CD4-positive, CD25-positive, alpha-beta regulatory T cell (primary cell): ENCODE measurements at regions not wholly inside any gene's neighbourhood (a gene's known extent, or its start where the extent isn't known, plus 50 kb on each side); places are given as distances from the start of the nearest gene placed in this dataset.

Source experiments
- ATAC-seq, 2 donors: fragments of 150-1000 bp; cut with Tn5 transposase; one replicate each; pipeline ENCODE4 v1.10.0; 2021; ENCODE audit warnings: low read depth in 2 of 2, moderate number of reproducible peaks in 2 of 2, moderate library complexity in 1 of 2
- DNase-seq, 3 donors: peaks; one replicate each; pipeline versions ENCODE4 v3.0.0 to v3.0.0-alpha.2; 2012 to 2022; ENCODE audit warnings: mixed read lengths in 1 of 3
- H3K27ac ChIP-seq: one replicate; pipeline ENCODE4 v1.7.0; 2013; ENCODE audit warnings: mild to moderate bottlenecking, low read length; ENCODE audit not compliant: insufficient read depth, poor library complexity, severe bottlenecking
- H3K27me3 ChIP-seq: one replicate; pipeline ENCODE4 v1.7.0; 2013; ENCODE audit warnings: low read length; ENCODE audit not compliant: control insufficient read depth, insufficient read depth
- H3K36me3 ChIP-seq: one replicate; pipeline ENCODE4 v1.7.0; 2013; ENCODE audit warnings: mild to moderate bottlenecking, low read length, moderate library complexity; ENCODE audit not compliant: control insufficient read depth, insufficient read depth
- H3K4me1 ChIP-seq: 2 replicates; pipeline ENCODE4 v1.7.0; 2013; ENCODE audit warnings: mild to moderate bottlenecking, low read length; ENCODE audit not compliant: insufficient read depth, control insufficient read depth, poor library complexity, severe bottlenecking
- H3K4me3 ChIP-seq: one replicate; pipeline ENCODE4 v1.7.0; 2013; ENCODE audit warnings: low read depth, mild to moderate bottlenecking, low read length, moderate library complexity
- H3K9me3 ChIP-seq, 2 experiments: 1 replicate in 1 of 2; 2 replicates in 1 of 2; pipeline ENCODE4 v1.7.0; 2013; ENCODE audit warnings: low read length in 2 of 2, mild to moderate bottlenecking in 1 of 2, moderate library complexity in 1 of 2; ENCODE audit not compliant: control insufficient read depth in 2 of 2
- H3K27ac Mint-ChIP-seq, 3 donors: one replicate each; pipeline ENCODE4 v1.8.0; 2020 to 2022; ENCODE audit warnings: mild to moderate bottlenecking in 3 of 3, mixed read lengths in 3 of 3, moderate library complexity in 2 of 3
- H3K27me3 Mint-ChIP-seq: one replicate; pipeline ENCODE4 v1.8.0; 2022; ENCODE audit warnings: mild to moderate bottlenecking, mixed read lengths
- H3K36me3 Mint-ChIP-seq: one replicate; pipeline ENCODE4 v1.8.0; 2020; ENCODE audit warnings: mixed read lengths
- H3K4me1 Mint-ChIP-seq, 4 donors: one replicate each; pipeline ENCODE4 v1.8.0; 2020 to 2022; ENCODE audit warnings: mixed read lengths in 4 of 4, mild to moderate bottlenecking in 1 of 4
- H3K4me3 Mint-ChIP-seq, 4 donors: one replicate each; pipeline ENCODE4 v1.8.0; 2020 to 2022; ENCODE audit warnings: mild to moderate bottlenecking in 4 of 4, mixed read lengths in 4 of 4, moderate library complexity in 3 of 4
- H3K9me3 Mint-ChIP-seq, 7 donors: one replicate each; pipeline ENCODE4 v1.8.0; 2020 to 2022; ENCODE audit warnings: mixed read lengths in 7 of 7, mild to moderate bottlenecking in 3 of 7, moderate library complexity in 2 of 7

GRCh38 chr16:62406387-62406786 lies 370.1 kb upstream of the CDH8 start:
- ATAC-seq = no peak
- H3K27ac ChIP-seq = no peak overlapping the region
- Mint-ChIP-seq H3K36me3 (no peaks in the 10 kb centered on the region), H3K4me3 (no peak overlapping the region), H3K9me3 (peaks cover 0 to 25% (median 12%) of the 10 kb centered on the region in 7 donors), H3K27ac (no peak overlapping the region), H3K27me3 (no peaks in the 10 kb centered on the region), H3K4me1 (no peaks in the 10 kb centered on the region)
- H3K4me1 ChIP-seq = no peaks in the 10 kb centered on the region
- no peaks in the 10 kb centered on the region for H3K36me3 ChIP-seq
- peaks cover 0 to 4% of the 10 kb centered on the region in 2 experiments for H3K9me3 ChIP-seq
- H3K4me3 ChIP-seq = no peak overlapping the region
- no peak for DNase-seq
- H3K27me3 ChIP-seq = no peaks in the 10 kb centered on the region

GRCh38 chr16:62404842-62405611 lies 368.8 kb upstream of the CDH8 start:
- Mint-ChIP-seq H3K36me3 (no peaks in the 10 kb centered on the region), H3K27ac (no peak overlapping the region), H3K4me3 (no peak overlapping the region), H3K4me1 (no peaks in the 10 kb centered on the region), H3K9me3 (peaks cover 0 to 32% (median 12%) of the 10 kb centered on the region in 7 donors), H3K27me3 (no peaks in the 10 kb centered on the region)
- H3K36me3 ChIP-seq = no peaks in the 10 kb centered on the region
- H3K4me1 ChIP-seq = no peaks in the 10 kb centered on the region
- DNase-seq (no peak), ATAC-seq (no peak)
- H3K4me3 ChIP-seq = no peak overlapping the region
- peaks cover 0 to 4% of the 10 kb centered on the region in 2 experiments for H3K9me3 ChIP-seq
- no peak overlapping the region for H3K27ac ChIP-seq
- no peaks in the 10 kb centered on the region for H3K27me3 ChIP-seq

GRCh38 chr16:62392698-62393097 lies 356.5 kb upstream of the CDH8 start:
- H3K27me3 ChIP-seq = no peaks in the 10 kb centered on the region
- peaks cover 4 to 33% (median 8%) of the 10 kb centered on the region in 7 donors for H3K9me3 Mint-ChIP-seq
- no peak overlapping the region for H3K4me3 Mint-ChIP-seq
- ATAC-seq = no peak
- H3K4me3 ChIP-seq = no peak overlapping the region
- H3K27ac ChIP-seq = no peak overlapping the region
- H3K36me3 ChIP-seq = no peaks in the 10 kb centered on the region
- no peaks in the 10 kb centered on the region for H3K36me3 Mint-ChIP-seq
- no peaks in the 10 kb centered on the region for H3K4me1 Mint-ChIP-seq
- H3K4me1 ChIP-seq = no peaks in the 10 kb centered on the region
- H3K27ac Mint-ChIP-seq = no peak overlapping the region
- no peaks in the 10 kb centered on the region for H3K27me3 Mint-ChIP-seq
- no peak for DNase-seq
- peaks cover 0 to 3% of the 10 kb centered on the region in 2 experiments for H3K9me3 ChIP-seq

GRCh38 chr16:62391940-62392339 lies 355.7 kb upstream of the CDH8 start:
- no peaks in the 10 kb centered on the region for H3K36me3 ChIP-seq
- DNase-seq (no peak), ATAC-seq (no peak)
- no peaks in the 10 kb centered on the region for H3K27me3 Mint-ChIP-seq
- no peaks in the 10 kb centered on the region for H3K4me1 ChIP-seq
- H3K4me3 ChIP-seq = no peak overlapping the region
- H3K36me3 Mint-ChIP-seq = no peaks in the 10 kb centered on the region
- no peak overlapping the region for H3K27ac ChIP-seq
- H3K27me3 ChIP-seq = no peaks in the 10 kb centered on the region
- peaks cover 4 to 36% (median 8%) of the 10 kb centered on the region in 7 donors for H3K9me3 Mint-ChIP-seq
- H3K4me3 Mint-ChIP-seq = no peak overlapping the region
- no peak overlapping the region for H3K27ac Mint-ChIP-seq
- H3K9me3 ChIP-seq = peaks cover 0 to 5% of the 10 kb centered on the region in 2 experiments
- H3K4me1 Mint-ChIP-seq = no peaks in the 10 kb centered on the region

- Histone ChIP-seq H3K4me3 (no peak overlapping the region), H3K9me3 (peaks cover 0 to 3% of the 10 kb centered on the region in 2 experiments), H3K36me3 (no peaks in the 10 kb centered on the region), H3K4me1 (no peaks in the 10 kb centered on the region), H3K27me3 (no peaks in the 10 kb centered on the region), H3K27ac (no peak overlapping the region)
- Mint-ChIP-seq H3K27ac (no peak overlapping the region), H3K36me3 (no peaks in the 10 kb centered on the region), H3K4me1 (no peaks in the 10 kb centered on the region), H3K27me3 (no peaks in the 10 kb centered on the region), H3K4me3 (no peak overlapping the region), H3K9me3 (peaks cover 0 to 35% (median 8%) of the 10 kb centered on the region in 7 donors)
- ATAC-seq (no peak), DNase-seq (no peak)
Observed at GRCh38 chr16:62391134-62391533, 354.9 kb upstream of the CDH8 start.

GRCh38 chr16:62390214-62390613 lies 354.0 kb upstream of the CDH8 start:
- H3K27me3 Mint-ChIP-seq = no peaks in the 10 kb centered on the region
- no peaks in the 10 kb centered on the region for H3K36me3 Mint-ChIP-seq
- ATAC-seq (no peak), DNase-seq (no peak)
- no peak overlapping the region for H3K4me3 ChIP-seq
- no peak overlapping the region for H3K27ac Mint-ChIP-seq
- H3K4me1 Mint-ChIP-seq = no peaks in the 10 kb centered on the region
- H3K27ac ChIP-seq = no peak overlapping the region
- H3K9me3 Mint-ChIP-seq = peaks cover 0 to 34% (median 7%) of the 10 kb centered on the region in 7 donors
- H3K27me3 ChIP-seq = no peaks in the 10 kb centered on the region
- peaks cover 0 to 2% of the 10 kb centered on the region in 2 experiments for H3K9me3 ChIP-seq
- no peaks in the 10 kb centered on the region for H3K4me1 ChIP-seq
- H3K36me3 ChIP-seq = no peaks in the 10 kb centered on the region
- H3K4me3 Mint-ChIP-seq = no peak overlapping the region

- Mint-ChIP-seq H3K27ac (no peak overlapping the region), H3K4me1 (no peaks in the 10 kb centered on the region), H3K36me3 (no peaks in the 10 kb centered on the region), H3K27me3 (no peaks in the 10 kb centered on the region), H3K4me3 (no peak overlapping the region), H3K9me3 (peaks cover 3 to 33% (median 11%) of the 10 kb centered on the region in 7 donors)
- H3K4me3 ChIP-seq = no peak overlapping the region
- no peaks in the 10 kb centered on the region for H3K27me3 ChIP-seq
- no peaks in the 10 kb centered on the region for H3K36me3 ChIP-seq
- DNase-seq (no peak), ATAC-seq (no peak)
- H3K27ac ChIP-seq = no peak overlapping the region
- H3K9me3 ChIP-seq = peaks cover 0 to 4% of the 10 kb centered on the region in 2 experiments
- no peaks in the 10 kb centered on the region for H3K4me1 ChIP-seq
Observed at GRCh38 chr16:62386411-62386810, 350.2 kb upstream of the CDH8 start.

- DNase-seq = no peak
- no peaks in the 10 kb centered on the region for H3K36me3 ChIP-seq
- H3K9me3 ChIP-seq = peaks cover 4 to 6% of the 10 kb centered on the region in 2 experiments
- H3K4me3 ChIP-seq = no peak overlapping the region
- Mint-ChIP-seq H3K27ac (no peak overlapping the region), H3K36me3 (no peaks in the 10 kb centered on the region), H3K4me1 (no peaks in the 10 kb centered on the region), H3K4me3 (no peak overlapping the region), H3K27me3 (no peaks in the 10 kb centered on the region), H3K9me3 (peaks cover 2 to 26% (median 9%) of the 10 kb centered on the region in 7 donors)
- H3K27me3 ChIP-seq = no peaks in the 10 kb centered on the region
- no peaks in the 10 kb centered on the region for H3K4me1 ChIP-seq
- H3K27ac ChIP-seq = no peak overlapping the region
- no peak for ATAC-seq
Observed at GRCh38 chr16:62383941-62384340, 347.7 kb upstream of the CDH8 start.
